Hepatocyte (in vitro differentiated cells): ENCODE measurements at regions not wholly inside any gene's neighbourhood (a gene's known extent, or its start where the extent isn't known, plus 50 kb on each side); places are given as distances from the start of the nearest gene placed in this dataset.

ENCODE experiments used
- DNase-seq: peaks from one replicate; pipeline ENCODE4 v3.0.0-alpha.2; 2016; ENCODE audit warnings: low spot score
- H2AFZ ChIP-seq: fragments of 200-600 bp; sonication (generic); 2 replicates; pipeline ENCODE4 v1.6.0; 2016; ENCODE audit warnings: antibody characterized with exemption, mild to moderate bottlenecking
- H3K27ac ChIP-seq: fragments of 200-600 bp; sonication (generic); 2 replicates; pipeline ENCODE4 v1.5.1; 2016; ENCODE audit warnings: mild to moderate bottlenecking
- H3K27me3 ChIP-seq: fragments of 200-600 bp; sonication (generic); 2 replicates; pipeline ENCODE4 v1.6.1; 2016
- H3K36me3 ChIP-seq: fragments of 200-600 bp; sonication (generic); replicated peaks from 2 replicates; pipeline ENCODE4 v1.5.1; 2016; ENCODE audit warnings: low read depth; ENCODE audit not compliant: insufficient read depth
- H3K4me1 ChIP-seq: fragments of 200-600 bp; sonication (generic); 2 replicates; pipeline ENCODE4 v1.5.1; 2016; ENCODE audit warnings: mild to moderate bottlenecking, moderate library complexity; ENCODE audit not compliant: insufficient read depth
- H3K4me2 ChIP-seq: fragments of 200-600 bp; sonication (generic); 2 replicates; pipeline ENCODE4 v1.6.0; 2016
- H3K4me3 ChIP-seq: fragments of 200-600 bp; sonication (generic); 2 replicates; pipeline ENCODE4 v1.5.1; 2016; ENCODE audit warnings: mild to moderate bottlenecking
- H3K79me2 ChIP-seq: fragments of 200-600 bp; sonication (generic); 2 replicates; pipeline ENCODE4 v1.6.0; 2017; ENCODE audit warnings: mild to moderate bottlenecking
- H3K9me2 ChIP-seq: fragments of 200-600 bp; sonication (generic); replicated peaks from 2 replicates; pipeline ENCODE4 v1.6.0; 2017; ENCODE audit warnings: mild to moderate bottlenecking; ENCODE audit not compliant: insufficient read depth
- H3K9me3 ChIP-seq: fragments of 200-600 bp; sonication (generic); 2 replicates; pipeline ENCODE4 v1.5.1; 2016; ENCODE audit warnings: low read depth, mild to moderate bottlenecking
- H4K20me1 ChIP-seq: fragments of 200-600 bp; sonication (generic); 2 replicates; pipeline ENCODE4 v1.6.0; 2016; ENCODE audit warnings: mild to moderate bottlenecking; ENCODE audit not compliant: insufficient read depth, poor library complexity, severe bottlenecking
- CTCF ChIP-seq: fragments of 200-600 bp; sonication (generic); IDR thresholded peaks from 2 replicates; pipeline ENCODE4 v1.5.1; 2016; ENCODE audit warnings: antibody characterized with exemption, mild to moderate bottlenecking; ENCODE audit not compliant: poor library complexity
- EZH2 ChIP-seq: fragments of 200-600 bp; sonication (generic); IDR thresholded peaks from 2 replicates; pipeline ENCODE4 v1.6.1; 2016; ENCODE audit warnings: antibody characterized with exemption, mild to moderate bottlenecking, borderline replicate concordance
- EZH2phosphoT487 ChIP-seq: fragments of 200-600 bp; sonication (generic); IDR thresholded peaks from one replicate; pipeline ENCODE4 v1.6.1; 2018; ENCODE audit warnings: antibody characterized with exemption, mild to moderate bottlenecking, low read depth, moderate library complexity; ENCODE audit not compliant: unreplicated experiment, severe bottlenecking
- WGBS: methylation state at CpG from one replicate; pipeline ENCODE4 v1.1.6; 2016; ENCODE audit warnings: low lambda C conversion rate; ENCODE audit errors: missing lambda C conversion rate; 5-methylcytosine and 5-hydroxymethylcytosine counted together

- WGBS: 81% methylated on average over 5 of the region's 5 CpGs
- Histone ChIP-seq H3K79me2 (no peaks in the 10 kb centered on the region), H3K9me3 (no peaks in the 10 kb centered on the region), H3K27ac (no peak overlapping the region), H3K27me3 (no peaks in the 10 kb centered on the region), H3K9me2 (no peaks in the 10 kb centered on the region), H3K4me1 (no peaks in the 10 kb centered on the region), H2AFZ (no peak overlapping the region), H3K36me3 (no peaks in the 10 kb centered on the region), H4K20me1 (no peaks in the 10 kb centered on the region), H3K4me3 (no peak overlapping the region), H3K4me2 (no peak overlapping the region)
- TF ChIP-seq CTCF (no peak), EZH2 (no peak)
- DNase-seq: no peak
Measured at GRCh38 chr5:42013561-42013960, 88.5 kb downstream of the FBXO4 start.

- WGBS: 91% methylated on average over 4 of the region's 4 CpGs
- Histone ChIP-seq H3K9me2 (no peaks in the 10 kb centered on the region), H4K20me1 (no peaks in the 10 kb centered on the region), H3K4me1 (no peaks in the 10 kb centered on the region), H3K36me3 (no peaks in the 10 kb centered on the region), H2AFZ (no peak overlapping the region), H3K9me3 (no peaks in the 10 kb centered on the region), H3K4me3 (no peak overlapping the region), H3K27ac (no peak overlapping the region), H3K4me2 (no peak overlapping the region), H3K27me3 (no peaks in the 10 kb centered on the region), H3K79me2 (no peaks in the 10 kb centered on the region)
- no peak for DNase-seq
- TF ChIP-seq EZH2 (no peak), CTCF (no peak), EZH2phosphoT487 (no peak)
Measured at GRCh38 chr5:42015254-42015653, 90.2 kb downstream of the FBXO4 start.

GRCh38 chr5:42015681-42016080, 90.6 kb downstream of the FBXO4 start:
- Histone ChIP-seq H3K27ac (no peak overlapping the region), H3K4me2 (no peak overlapping the region), H3K27me3 (no peaks in the 10 kb centered on the region), H3K36me3 (no peaks in the 10 kb centered on the region), H2AFZ (no peak overlapping the region), H3K9me3 (no peaks in the 10 kb centered on the region), H3K79me2 (no peaks in the 10 kb centered on the region), H3K4me1 (no peaks in the 10 kb centered on the region), H3K9me2 (no peaks in the 10 kb centered on the region), H4K20me1 (no peaks in the 10 kb centered on the region), H3K4me3 (no peak overlapping the region)
- no peak for TF ChIP-seq EZH2phosphoT487
- no peak for TF ChIP-seq EZH2
- no peak for TF ChIP-seq CTCF
- WGBS: 78% methylated on average over 1 of the region's 1 CpG
- DNase-seq: no peak
